ENCODE measurements at regions not wholly inside any gene's neighbourhood (a gene's known extent, or its start where the extent isn't known, plus 50 kb on each side); places are given as distances from the start of the nearest gene placed in this dataset.

- no peak for TF ChIP-seq CTCF (IDR thresholded peaks at IDR 0.05)
- DNase-seq (ENCODE audit: low spot score): no peak
- H3K27ac ChIP-seq: no peak overlapping the region
- H3K4me3 ChIP-seq: no peak overlapping the region
Measured at GRCh38 chr21:15651172-15651571, 78.6 kb upstream of the USP25 start.

GRCh38 chr21:15653710-15654109 lies 76.1 kb upstream of the USP25 start:
- no peak overlapping the region for H3K27ac ChIP-seq
- DNase-seq (ENCODE audit: low spot score): no peak
- no peak for TF ChIP-seq CTCF (IDR thresholded peaks at IDR 0.05)
- H3K4me3 ChIP-seq: no peak overlapping the region

- DNase-seq (ENCODE audit: low spot score): no peak
- no peak for TF ChIP-seq CTCF (IDR thresholded peaks at IDR 0.05)
- H3K27ac ChIP-seq: no peak overlapping the region
- H3K4me3 ChIP-seq: no peak overlapping the region
Measured at GRCh38 chr21:15654171-15654570, 75.6 kb upstream of the USP25 start.

GRCh38 chr21:15659753-15660422 lies 69.9 kb upstream of the USP25 start:
- Histone ChIP-seq H3K27ac (no peak overlapping the region), H3K4me3 (no peak overlapping the region)
- no peak for TF ChIP-seq CTCF (IDR thresholded peaks at IDR 0.05)
- DNase-seq (ENCODE audit: low spot score): no peak

GRCh38 chr21:15660423-15660804 lies 69.4 kb upstream of the USP25 start:
- no peak overlapping the region for H3K27ac ChIP-seq
- TF ChIP-seq CTCF (IDR thresholded peaks at IDR 0.05): no peak
- DNase-seq (ENCODE audit: low spot score): no peak
- no peak overlapping the region for H3K4me3 ChIP-seq

GRCh38 chr21:15667010-15667409 lies 62.8 kb upstream of the USP25 start:
- no peak for DNase-seq (ENCODE audit: low spot score)
- TF ChIP-seq CTCF (IDR thresholded peaks at IDR 0.05): no peak
- Histone ChIP-seq H3K27ac (no peak overlapping the region), H3K4me3 (no peak overlapping the region)

- Histone ChIP-seq H3K4me3 (no peak overlapping the region), H3K27ac (no peak overlapping the region)
- DNase-seq (ENCODE audit: low spot score): no peak
- no peak for TF ChIP-seq CTCF (IDR thresholded peaks at IDR 0.05)
Measured at GRCh38 chr21:15667819-15668218, 62.0 kb upstream of the USP25 start.

All from coronary artery (tissue), 2 donors.